Panc1 (cell line): ENCODE measurements at regions not wholly inside any gene's neighbourhood (a gene's known extent, or its start where the extent isn't known, plus 50 kb on each side); places are given as distances from the start of the nearest gene placed in this dataset.

Experiments
- ATAC-seq: fragments of 200-7000 bp; cut with Tn5 transposase; 2 replicates; pipeline ENCODE4 v1.9.1; 2020; ENCODE audit warnings: mild to moderate bottlenecking, moderate library complexity
- BruUV-seq: library from RNA; stranded (reverse); fragments of 400-500 nt; replicated peaks from 2 replicates; lab custom pipeline; 2021; lab: Mats Ljungman, UMichigan
- CTCF ChIA-PET: fragments of 300-600 bp; sonication (Branson Sonifier 250); formaldehyde crosslinking; loops from one replicate; lab custom pipeline; 2022; ENCODE audit warnings: antibody characterized with exemption; lab: Charles Lee
- POLR2A ChIA-PET: fragments of 300-600 bp; sonication (Branson Sonifier 250); formaldehyde crosslinking; loops from one replicate; lab custom pipeline; 2022; ENCODE audit warnings: antibody characterized with exemption; lab: Charles Lee
- DNase-seq: peaks from one replicate; pipeline ENCODE4 v3.0.0-alpha.2; 2010; ENCODE audit warnings: low read depth, low spot score
- H3K27ac ChIP-seq: 2 replicates; pipeline ENCODE4 v1.5.1; 2011; ENCODE audit warnings: mild to moderate bottlenecking, low read length, inconsistent platforms
- H3K27me3 ChIP-seq: fragments of 200-500 bp; sonication (Bioruptor generic); 2 replicates; pipeline ENCODE4 v1.6.0; 2014; ENCODE audit warnings: low read length, inconsistent platforms; ENCODE audit not compliant: control insufficient read depth, insufficient read depth
- H3K36me3 ChIP-seq: fragments of 200-500 bp; sonication (Bioruptor generic); 2 replicates; pipeline ENCODE4 v1.5.1; 2014; ENCODE audit warnings: inconsistent platforms, mild to moderate bottlenecking, low read length, moderate library complexity; ENCODE audit not compliant: control insufficient read depth, insufficient read depth
- H3K4me1 ChIP-seq: 2 replicates; pipeline ENCODE4 v1.5.1; 2011; ENCODE audit warnings: inconsistent platforms, mild to moderate bottlenecking, low read length, moderate library complexity; ENCODE audit not compliant: control insufficient read depth, insufficient read depth
- H3K4me3 ChIP-seq, 2 experiments: 2 replicates each; pipeline ENCODE4 v1.5.1; 2011 to 2012; ENCODE audit warnings: low read depth in 2 of 2, low read length in 2 of 2, mild to moderate bottlenecking in 2 of 2, inconsistent platforms in 1 of 2, moderate library complexity in 1 of 2
- H3K9me3 ChIP-seq: fragments of 200-500 bp; sonication (Bioruptor generic); 2 replicates; pipeline ENCODE4 v1.5.1; 2014; ENCODE audit warnings: low read depth, mild to moderate bottlenecking, inconsistent platforms, low read length, moderate library complexity; ENCODE audit not compliant: control insufficient read depth, insufficient read depth
- CTCF ChIP-seq: fragments of 450-650 bp; IDR thresholded peaks from 2 replicates; pipeline ENCODE4 v1.5.1; 2017; ENCODE audit warnings: mild to moderate bottlenecking
- POLR2AphosphoS5 ChIP-seq: IDR thresholded peaks from 2 replicates; pipeline ENCODE4 v1.6.1; 2012; ENCODE audit warnings: mild to moderate bottlenecking, low read depth, low read length, moderate library complexity
- REST ChIP-seq, 2 experiments: IDR thresholded peaks; 2 replicates each; pipeline ENCODE4 v1.6.1; 2011 to 2012; ENCODE audit warnings: low read depth in 2 of 2, control low read depth in 1 of 2, low read length in 1 of 2, mild to moderate bottlenecking in 1 of 2, moderate library complexity in 1 of 2; ENCODE audit not compliant: insufficient read depth in 1 of 2
- SIN3A ChIP-seq: IDR thresholded peaks from 2 replicates; pipeline ENCODE4 v1.6.1; 2012; ENCODE audit warnings: low read depth, mild to moderate bottlenecking, low read length, moderate library complexity, borderline replicate concordance; ENCODE audit not compliant: insufficient read depth
- TCF7L2 ChIP-seq: IDR thresholded peaks from 2 replicates; pipeline ENCODE4 v1.6.1; 2011; ENCODE audit warnings: mild to moderate bottlenecking, low read depth, low read length, inconsistent platforms
- in situ Hi-C: cut with HindIII; loops from 2 replicates; pipeline ENCODE4 v1.10.0; 2016; ENCODE audit warnings: low sequenced_read_pairs, low pct_unique_long_range_greater_than_20kb
- intact Hi-C: fragments of 100-400 bp; cut with micrococcal nuclease; formaldehyde crosslinking; loops from one replicate; pipeline ENCODE4 v1.10.0; 2022; ENCODE audit not compliant: unreplicated experiment

GRCh38 chr7:52700349-52700748 lies 335.1 kb upstream of the POM121L12 start:
- CTCF ChIA-PET = no interaction called here
- no peaks in the 10 kb centered on the region for H3K36me3 ChIP-seq

GRCh38 chr7:52695973-52696595 lies 339.3 kb upstream of the POM121L12 start:
- Histone ChIP-seq H3K36me3 (no peaks in the 10 kb centered on the region), H3K4me3 (no peak overlapping the region), H3K27ac (no peak overlapping the region), H3K4me1 (no peaks in the 10 kb centered on the region), H3K27me3 (no peaks in the 10 kb centered on the region), H3K9me3 (no peaks in the 10 kb centered on the region)
- DNase-seq = no peak
- intact Hi-C loops = no loop called here
- CTCF ChIA-PET = no interaction called here
- ATAC-seq = no peak
- POLR2A ChIA-PET = no interaction called here
- BruUV-seq = no TSS peak
- in situ Hi-C loops = no loop called here
- TF ChIP-seq CTCF (no peak), POLR2AphosphoS5 (no peak), SIN3A (no peak), TCF7L2 (no peak), REST (IDR thresholded peaks at IDR 0.05; ENCODE audit: insufficient read depth in 1 of 2, low read depth in 2 of 2, low read length in 1 of 2) (no peak)

More at GRCh38 chr7:52700349-52700748, 335.1 kb upstream of the POM121L12 start:
- Histone ChIP-seq H3K27ac (no peak overlapping the region), H3K4me1 (no peaks in the 10 kb centered on the region), H3K9me3 (no peaks in the 10 kb centered on the region), H3K4me3 (no peak overlapping the region), H3K27me3 (no peaks in the 10 kb centered on the region)
- intact Hi-C loops (no loop called here), in situ Hi-C loops (no loop called here)
- no TSS peak for BruUV-seq
- ATAC-seq (no peak), DNase-seq (no peak)
- POLR2A ChIA-PET = no interaction called here
- TF ChIP-seq REST (IDR thresholded peaks at IDR 0.05; ENCODE audit: insufficient read depth in 1 of 2, low read depth in 2 of 2, low read length in 1 of 2) (no peak), TCF7L2 (no peak), CTCF (no peak), SIN3A (no peak)
